GM19351 (cell line): ENCODE measurements at regions not wholly inside any gene's neighbourhood (a gene's known extent, or its start where the extent isn't known, plus 50 kb on each side); places are given as distances from the start of the nearest gene placed in this dataset.
"Not testable (repeated sequence)": the region's sequence is repeated elsewhere in the genome, so short reads cannot be mapped to it uniquely, and the experiment has no call there.

Source experiments
- ATAC-seq: cut with Tn5 transposase; IDR thresholded peaks from one replicate; pipeline ENCODE4 v1.9.1; 2021; ENCODE audit warnings: mild to moderate bottlenecking, moderate library complexity; ENCODE audit not compliant: unreplicated experiment

- ATAC-seq, result no peak
Observed at GRCh38 chr1:230558324-230558723, 84.0 kb upstream of the COG2 start.

DNA sequence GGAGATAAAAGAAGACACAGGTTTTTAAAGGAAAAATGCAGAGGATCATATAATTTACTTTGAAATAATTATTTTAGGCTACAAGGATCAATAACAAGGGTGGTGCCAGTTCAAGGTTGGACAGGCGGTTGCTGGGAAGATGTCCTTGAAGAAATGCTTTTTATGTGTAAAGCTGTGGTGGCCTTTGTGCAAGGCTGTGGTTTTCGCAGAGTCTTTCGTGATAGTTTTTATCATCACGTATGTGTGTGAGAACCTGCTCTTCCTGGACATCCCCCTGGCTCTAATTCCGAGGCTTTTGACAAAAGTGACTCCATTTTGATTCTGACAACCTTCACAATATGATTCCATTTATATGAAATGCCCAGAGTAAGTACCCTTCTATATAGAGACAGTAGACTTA, 85.8 kb upstream of the COG2 start:
- no peak for ATAC-seq

DNA sequence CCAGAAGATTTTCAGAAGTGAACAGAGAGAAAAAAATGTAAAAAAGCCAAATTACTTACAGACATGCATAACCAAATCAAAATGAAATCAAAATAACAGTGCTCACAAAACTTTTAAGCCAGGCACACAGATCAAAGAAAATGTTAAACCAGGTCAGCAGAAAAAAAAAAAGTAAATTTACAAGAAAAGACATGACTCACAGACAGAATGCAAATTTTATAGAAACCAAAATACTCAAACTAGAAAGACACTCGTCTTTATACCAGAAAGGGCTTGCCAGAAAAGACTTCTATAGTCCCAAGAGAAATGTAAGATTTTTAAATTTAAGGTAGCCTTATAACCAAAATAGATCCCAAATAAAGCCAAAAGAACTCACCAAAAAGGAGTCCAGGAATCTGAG, 86.5 kb upstream of the COG2 start:
- ATAC-seq, result no peak

GRCh38 chr1:230552880-230553279, 89.4 kb upstream of the COG2 start:
- no peak for ATAC-seq

DNA sequence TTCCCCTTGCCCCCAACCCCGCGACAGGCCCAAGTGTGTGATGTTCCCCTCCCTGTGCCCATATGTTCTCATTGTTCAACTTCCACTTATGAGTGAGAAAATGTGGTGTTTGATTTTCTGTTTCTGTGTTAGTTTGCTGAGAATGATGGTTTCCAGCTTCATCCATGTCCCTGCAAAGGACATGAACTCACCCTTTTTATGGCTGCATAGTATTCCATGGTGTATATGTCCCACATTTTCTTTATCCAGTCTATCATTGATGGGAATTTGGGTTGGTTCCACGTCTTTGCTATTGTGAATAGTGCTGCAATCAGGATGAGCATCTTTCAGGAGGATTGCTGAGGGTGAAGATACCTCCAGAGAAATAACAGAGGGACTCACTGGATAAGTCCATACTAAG, 91.3 kb upstream of the COG2 start:
- not testable (repeated sequence) for ATAC-seq

DNA sequence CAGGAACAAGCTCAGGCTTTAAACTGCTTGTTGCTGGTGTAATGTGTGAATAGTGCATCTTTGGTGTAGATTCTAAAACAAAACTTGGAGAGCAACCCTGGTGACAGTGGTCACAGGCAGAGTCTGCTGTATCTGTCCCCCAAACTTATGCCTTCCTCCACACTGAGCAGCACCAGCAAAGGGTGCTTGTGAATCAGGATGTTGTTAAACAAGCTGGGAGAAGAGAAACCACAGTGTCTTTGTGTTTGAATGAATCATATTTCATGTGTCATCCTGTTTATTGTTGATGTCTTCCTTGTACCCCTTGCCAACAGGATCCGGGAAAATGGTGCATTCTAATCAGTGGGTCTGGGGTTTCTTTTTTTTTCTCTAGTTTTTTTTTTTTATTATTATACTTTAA, 91.9 kb upstream of the COG2 start:
- ATAC-seq, result no peak

DNA sequence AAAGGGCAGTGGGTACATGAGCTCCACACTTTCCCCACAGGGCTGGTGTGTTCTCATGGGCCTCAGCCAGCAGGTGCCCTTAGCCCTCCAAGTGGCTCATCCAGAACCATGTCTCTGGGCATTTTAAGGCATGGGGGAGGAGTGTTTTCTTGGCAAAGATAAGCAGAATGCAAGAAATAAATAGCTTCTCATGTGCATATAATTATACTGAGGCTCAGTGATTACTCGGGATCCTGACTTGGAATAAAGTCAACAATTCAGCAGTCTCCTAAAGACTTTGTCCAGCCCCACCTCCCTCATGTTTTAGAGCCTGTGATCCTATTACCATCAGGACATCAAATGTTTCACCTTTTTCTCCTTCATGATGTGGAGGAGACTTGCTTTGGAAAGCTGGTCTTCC, 92.7 kb upstream of the COG2 start:
- ATAC-seq, result no peak

- no peak for ATAC-seq
Observed at GRCh38 chr1:230548997-230549396, 93.3 kb upstream of the COG2 start.

DNA sequence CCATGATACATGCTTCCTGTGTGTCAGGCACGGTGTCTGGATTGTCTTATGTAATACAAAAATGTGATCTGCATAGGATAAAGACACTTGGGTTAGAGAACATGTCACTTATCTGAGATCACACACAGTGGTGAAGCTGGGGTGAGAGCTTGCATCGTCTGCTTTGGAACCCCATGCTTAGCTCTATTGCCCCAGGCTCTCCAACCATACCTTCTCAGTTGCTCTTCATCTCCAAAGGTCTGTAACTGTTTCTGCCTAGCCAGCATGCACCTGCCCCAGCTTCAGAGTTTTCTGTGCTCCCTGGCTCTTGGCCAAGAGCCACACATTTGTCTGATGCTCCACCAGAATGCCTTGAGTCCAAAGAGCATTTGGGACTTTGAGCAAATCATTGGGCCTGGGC, 93.9 kb upstream of the COG2 start:
- ATAC-seq, result no peak

GRCh38 chr1:230545181-230545580, 97.1 kb upstream of the COG2 start:
- no peak for ATAC-seq

- ATAC-seq, result no peak
Observed at GRCh38 chr1:230544758-230545157, 97.5 kb upstream of the COG2 start.

GRCh38 chr1:230543085-230543484, 99.2 kb upstream of the COG2 start:
- no peak for ATAC-seq

GRCh38 chr1:230542681-230543080, 99.6 kb upstream of the COG2 start:
- ATAC-seq, result no peak

GRCh38 chr1:230542054-230542453, 100.2 kb upstream of the COG2 start:
- no peak for ATAC-seq

DNA sequence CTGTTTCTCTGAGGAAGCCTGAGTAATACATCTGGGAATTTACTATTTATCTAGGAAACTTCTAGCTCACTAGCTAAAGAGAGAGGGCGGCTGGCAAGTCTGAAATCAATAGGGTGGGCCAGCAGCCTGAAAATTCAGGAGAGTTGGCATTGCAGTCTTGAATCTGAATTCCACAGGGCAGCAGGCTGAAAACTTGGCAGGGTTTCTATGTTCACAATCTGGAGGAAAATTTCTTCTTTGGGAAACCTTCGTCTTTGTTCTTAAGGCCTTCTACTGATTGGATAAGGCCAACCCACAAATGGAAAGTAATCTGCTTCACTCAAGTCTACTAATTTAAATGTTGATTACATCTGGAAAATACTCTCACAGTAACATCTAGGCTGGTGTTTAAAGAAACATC, 101.0 kb upstream of the COG2 start:
- no peak for ATAC-seq

- no peak for ATAC-seq
Observed at GRCh38 chr1:230540421-230541155, 101.7 kb upstream of the COG2 start.

DNA sequence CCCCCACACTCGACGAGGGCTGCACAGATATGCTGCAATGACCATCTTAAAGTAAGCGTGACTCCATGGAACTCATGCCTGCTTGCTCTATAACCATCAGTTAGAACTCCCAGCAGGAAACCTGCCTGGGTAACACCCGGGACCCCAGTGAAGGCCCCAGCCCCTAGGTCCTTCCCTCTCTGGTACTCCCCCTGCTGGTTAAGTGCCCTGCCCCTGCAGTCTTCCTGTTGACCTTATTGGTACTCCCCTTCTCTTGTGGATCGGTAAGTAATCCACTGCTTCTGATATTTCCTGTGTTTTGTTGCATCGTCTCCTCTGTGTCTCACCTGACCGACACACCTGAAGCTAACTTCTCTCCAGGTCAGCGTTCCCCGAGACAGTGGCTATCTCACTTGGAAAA, 104.8 kb upstream of the COG2 start:
- ATAC-seq, result no peak

DNA sequence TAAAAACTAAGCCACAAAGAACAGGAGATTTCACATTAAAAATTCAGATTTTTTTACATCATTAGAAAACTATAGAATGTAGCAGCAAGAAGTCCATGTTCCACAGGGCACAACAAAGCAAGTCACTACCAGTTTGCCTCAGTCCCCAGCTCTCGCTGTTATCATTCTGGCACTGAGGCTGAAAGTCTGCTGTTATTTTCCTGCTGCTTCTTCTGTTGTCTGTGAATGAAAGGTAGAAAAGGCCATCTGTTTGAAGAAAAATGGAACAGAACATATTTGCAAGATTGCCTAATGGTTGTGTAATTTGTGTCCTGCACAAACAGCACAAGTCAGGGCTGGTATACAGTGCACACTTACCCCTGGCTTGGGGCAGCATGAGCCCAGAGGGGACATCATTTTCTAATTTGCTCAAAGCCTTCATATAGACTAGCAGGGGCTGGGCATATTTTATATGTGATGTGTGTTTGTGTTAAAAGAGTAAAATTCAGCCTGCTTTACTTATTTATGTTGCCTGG, 105.6 kb upstream of the COG2 start:
- no peak for ATAC-seq

DNA sequence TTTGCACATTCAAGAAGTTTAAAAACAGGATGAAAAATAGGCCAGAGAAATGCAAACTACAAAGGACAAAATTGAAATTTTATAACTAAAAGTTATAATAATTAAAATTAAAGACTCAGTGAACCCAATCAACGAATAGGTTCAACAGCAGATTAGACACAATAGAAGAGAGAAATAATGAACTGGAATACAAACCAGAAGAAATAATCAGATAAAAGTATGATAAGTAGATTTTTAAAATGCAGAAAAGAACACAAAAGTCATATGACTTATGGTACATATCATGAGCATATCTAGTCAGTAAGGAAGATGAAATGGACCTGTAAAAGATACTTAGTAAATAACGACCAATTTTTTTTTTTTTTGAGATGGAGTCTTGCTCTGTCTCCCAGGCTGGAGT, 108.1 kb upstream of the COG2 start:
- no peak for ATAC-seq

DNA sequence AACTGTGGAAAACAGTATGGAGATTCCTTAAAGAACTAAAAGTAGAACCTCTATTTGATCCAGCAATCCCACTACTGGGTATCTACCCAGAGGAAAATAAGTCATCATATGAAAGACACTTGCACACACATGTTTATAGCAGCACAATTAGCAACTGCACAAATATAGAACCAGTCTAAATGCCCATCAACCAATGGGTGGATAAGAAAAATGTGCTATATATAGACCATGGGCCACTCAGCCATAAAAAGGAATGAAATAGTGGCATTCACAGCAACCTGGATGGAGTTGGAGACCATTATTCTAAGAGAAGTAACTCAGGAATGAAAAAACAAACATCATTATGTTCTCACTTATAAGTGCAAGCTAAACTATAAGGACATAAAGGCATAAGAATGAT, 105.0 kb upstream of the PGBD5 start:
- no peak for ATAC-seq

DNA sequence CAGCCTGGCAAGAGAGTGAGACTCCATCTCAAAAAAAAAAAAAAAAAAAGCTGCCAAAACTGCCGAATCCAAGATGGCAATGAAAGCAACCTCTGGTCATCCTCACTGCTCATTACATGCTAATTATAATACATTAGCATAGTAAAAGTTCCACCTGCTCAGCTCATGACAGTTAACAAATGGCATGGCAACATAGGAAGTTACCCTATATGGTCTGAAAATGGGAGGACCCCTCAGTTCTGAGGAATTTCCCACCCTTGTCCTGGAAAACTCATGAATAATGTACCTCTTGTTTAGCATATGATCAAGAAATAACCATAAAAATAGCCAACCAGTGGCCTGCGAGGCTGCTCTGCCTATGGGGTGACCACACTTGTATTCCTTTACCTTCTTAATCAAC, 93.1 kb upstream of the PGBD5 start:
- ATAC-seq, result no peak

DNA sequence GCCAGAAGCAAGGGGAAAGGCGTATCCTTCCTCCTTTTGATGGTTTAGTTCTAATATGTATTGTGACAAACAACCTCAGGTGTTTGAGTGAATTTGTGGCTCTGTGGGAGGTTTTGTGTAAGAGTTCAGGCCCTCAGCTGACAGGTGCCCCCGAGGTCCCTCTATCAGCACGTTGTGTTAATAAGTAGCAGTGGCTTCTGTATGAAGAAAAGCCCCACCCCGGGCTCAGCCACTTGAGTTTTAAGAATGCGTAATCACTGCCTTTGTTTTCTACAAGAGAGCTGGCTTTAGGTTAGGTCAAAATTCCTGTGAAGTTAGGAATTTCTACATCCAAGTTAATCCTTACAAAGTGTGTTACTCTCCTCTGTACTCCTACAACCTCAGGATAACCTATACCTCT, 92.4 kb upstream of the PGBD5 start:
- ATAC-seq, result no peak

GRCh38 chr1:230517786-230518185, 91.7 kb upstream of the PGBD5 start:
- no peak for ATAC-seq
